GM21423 (cell line): ENCODE measurements at regions not wholly inside any gene's neighbourhood (a gene's known extent, or its start where the extent isn't known, plus 50 kb on each side); places are given as distances from the start of the nearest gene placed in this dataset.
"Not testable (repeated sequence)": the region's sequence is repeated elsewhere in the genome, so short reads cannot be mapped to it uniquely, and the experiment has no call there.

Experiments used
- ATAC-seq: cut with Tn5 transposase; IDR thresholded peaks from one replicate; pipeline ENCODE4 v1.9.1; 2021; ENCODE audit warnings: mild to moderate bottlenecking, moderate library complexity; ENCODE audit not compliant: unreplicated experiment

DNA sequence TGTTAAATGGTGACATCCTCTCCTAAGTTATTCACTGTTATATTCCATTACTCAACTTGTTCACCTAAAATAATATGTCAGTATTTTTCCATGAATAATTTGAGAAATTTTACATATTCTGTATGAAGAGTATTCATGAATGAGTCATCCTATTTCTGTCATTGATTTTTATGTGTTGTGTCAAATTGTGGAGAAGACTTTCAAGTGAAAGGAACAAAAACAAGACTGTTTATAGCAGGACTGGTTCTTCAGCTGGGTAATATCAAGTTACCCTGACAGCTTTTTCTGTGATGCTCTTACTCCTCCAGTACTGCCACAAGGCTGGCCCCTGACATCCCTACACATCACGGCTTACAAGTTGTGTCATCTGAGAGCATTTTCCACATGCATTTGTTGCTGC is 847.7 kb downstream of the NCAM2 start:
- no peak for ATAC-seq

GRCh38 chr21:21851205-21851604 is 853.0 kb downstream of the NCAM2 start:
- ATAC-seq: no peak

DNA sequence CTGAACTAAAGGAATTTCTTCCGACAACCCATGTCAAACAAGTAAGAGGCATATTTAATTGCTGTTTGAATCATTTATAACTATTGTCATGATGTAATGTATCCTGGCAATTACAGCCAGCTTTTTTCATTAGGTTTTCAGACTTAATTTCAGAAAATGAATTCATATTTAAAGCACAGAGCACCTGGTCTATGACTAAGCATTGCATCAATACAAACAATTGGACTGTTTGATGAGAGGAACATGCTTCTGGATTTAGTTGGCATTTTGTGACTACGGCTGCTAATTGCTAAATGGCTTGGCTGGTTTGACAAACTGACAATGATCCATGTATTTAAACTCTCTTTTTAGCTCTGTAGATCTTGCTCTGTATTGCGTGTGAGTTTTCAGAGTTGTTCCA is 853.4 kb downstream of the NCAM2 start:
- ATAC-seq: no peak

DNA sequence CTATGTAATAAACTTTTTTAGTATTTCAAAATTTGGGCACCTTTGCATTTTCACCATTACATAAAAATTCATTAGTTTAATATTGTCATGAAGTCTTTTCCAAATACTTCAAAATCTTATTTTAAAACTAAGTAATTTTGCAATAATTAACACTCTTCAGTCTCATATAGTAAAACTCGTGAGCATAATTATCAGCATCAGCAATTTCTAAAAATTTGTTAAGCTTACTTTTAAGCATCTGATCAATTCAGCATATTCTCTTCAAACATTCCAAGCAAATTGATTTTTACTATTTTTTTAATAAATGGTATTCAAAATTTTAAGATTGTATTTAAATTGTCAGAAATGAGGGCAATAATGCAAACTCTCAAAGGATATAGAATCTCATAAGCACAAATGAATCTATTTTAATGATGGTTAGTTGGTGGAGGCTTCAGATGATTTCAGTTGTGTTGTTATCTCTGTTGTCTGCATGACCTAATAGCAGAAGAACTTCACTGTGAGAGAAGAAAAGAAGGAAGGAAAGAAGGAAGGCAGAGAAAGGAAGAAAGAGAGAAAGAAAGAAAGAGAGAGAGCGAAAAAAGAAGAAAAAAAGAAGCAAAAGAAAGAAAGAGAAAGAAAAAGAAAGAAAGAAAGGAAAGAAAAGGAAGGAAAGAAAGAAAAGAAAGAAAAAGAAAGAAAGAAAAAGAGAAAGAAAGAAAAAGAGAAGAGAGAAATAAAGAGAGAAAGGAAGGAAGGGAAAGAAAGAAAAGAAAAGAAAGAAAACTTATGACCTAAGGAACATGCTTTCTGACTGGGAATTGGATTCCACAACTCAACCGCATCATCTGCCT is 860.5 kb downstream of the NCAM2 start:
- ATAC-seq: no peak

- no peak for ATAC-seq
Observed at GRCh38 chr21:21860888-21861287, 862.7 kb downstream of the NCAM2 start.

DNA sequence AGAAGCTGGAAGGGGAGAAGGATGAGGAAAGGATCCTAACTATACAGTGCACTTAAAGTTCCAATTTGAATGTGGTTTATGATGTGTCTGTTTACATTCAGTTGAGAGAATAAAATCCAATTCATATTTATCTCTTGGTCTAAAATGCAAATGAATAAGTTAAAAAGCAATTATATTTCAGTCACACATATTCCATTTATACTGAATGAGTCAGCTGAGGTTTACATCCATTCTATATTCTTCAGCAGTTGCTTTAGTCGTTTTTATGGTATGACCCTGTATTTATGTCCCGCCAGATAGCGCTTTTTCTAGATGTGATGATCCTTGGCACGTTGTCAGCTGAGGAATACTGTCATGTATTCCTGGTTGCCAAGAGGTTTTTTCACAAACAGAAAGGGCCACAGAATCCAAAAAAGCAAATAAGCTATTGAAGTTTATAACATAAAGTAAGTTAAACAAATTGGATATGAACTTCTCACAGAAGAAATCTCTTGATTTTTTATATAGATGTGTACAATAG is 866.2 kb downstream of the NCAM2 start:
- no peak for ATAC-seq

- no peak for ATAC-seq
Observed at GRCh38 chr21:21897275-21897883, 899.2 kb downstream of the NCAM2 start.

GRCh38 chr21:21898801-21899200 is 900.6 kb downstream of the NCAM2 start:
- no peak for ATAC-seq

GRCh38 chr21:21902416-21902815 is 904.2 kb downstream of the NCAM2 start:
- not testable (repeated sequence) for ATAC-seq

GRCh38 chr21:21907271-21907670 is 909.1 kb downstream of the NCAM2 start:
- no peak for ATAC-seq

GRCh38 chr21:21915816-21916215 is 917.6 kb downstream of the NCAM2 start:
- no peak for ATAC-seq

GRCh38 chr21:21921410-21922232 is 923.4 kb downstream of the NCAM2 start:
- no peak for ATAC-seq

DNA sequence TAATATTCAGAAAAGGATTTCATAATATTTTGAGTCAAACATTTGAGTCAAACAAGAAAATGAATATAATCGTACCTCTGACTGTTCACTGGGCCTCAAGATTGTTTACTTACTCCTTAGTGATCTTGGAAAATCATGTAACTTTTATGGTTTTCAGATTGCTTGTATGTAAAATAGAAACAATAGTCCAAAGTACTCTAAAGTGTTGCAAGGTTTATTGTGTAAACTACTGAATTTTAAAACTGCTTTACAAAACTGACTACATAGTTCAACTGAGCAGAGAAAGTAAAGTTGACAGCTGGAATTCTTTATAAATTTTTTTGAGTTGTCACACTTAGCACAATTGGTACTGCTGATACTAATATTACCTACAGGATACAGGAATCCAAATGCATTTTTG is 931.0 kb downstream of the NCAM2 start:
- ATAC-seq: no peak

DNA sequence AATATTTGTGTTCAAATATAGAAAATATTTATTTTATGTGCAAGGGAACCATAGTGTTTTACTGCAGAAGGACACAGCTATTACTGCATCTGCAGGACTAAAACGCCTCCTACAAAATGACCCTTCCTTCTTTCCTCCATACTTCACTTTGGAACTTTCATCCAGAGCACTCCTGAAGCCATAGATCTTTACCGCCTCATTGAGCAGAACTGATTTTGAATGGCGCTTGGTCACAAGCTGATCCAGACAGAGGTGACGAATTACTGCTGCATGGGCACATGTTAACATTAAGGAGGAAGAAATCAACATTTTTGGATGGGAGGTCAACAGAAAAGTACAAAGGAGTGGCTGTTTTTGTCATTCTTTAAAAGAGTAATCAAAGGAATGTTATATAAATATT is 931.6 kb downstream of the NCAM2 start:
- no peak for ATAC-seq

GRCh38 chr21:21952566-21952965 is 954.4 kb downstream of the NCAM2 start:
- no peak for ATAC-seq

DNA sequence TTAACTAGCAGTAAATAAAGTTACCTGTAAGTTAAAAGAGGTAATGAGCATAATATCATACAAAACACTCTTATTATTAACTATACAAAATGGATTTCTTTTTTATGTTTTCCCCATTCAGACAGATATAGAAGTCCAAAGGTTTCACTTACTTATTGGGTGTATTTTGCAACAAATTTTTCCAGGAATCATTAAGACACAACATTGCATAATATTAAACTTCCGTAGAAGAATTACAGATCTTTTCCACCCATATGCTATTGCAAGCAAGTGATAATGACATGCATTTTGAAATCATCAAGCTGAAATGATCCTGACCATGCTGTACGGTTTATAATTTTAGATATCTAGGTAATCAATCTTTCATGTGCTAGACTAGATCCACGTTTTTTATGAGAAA is 957.0 kb downstream of the NCAM2 start:
- no peak for ATAC-seq

DNA sequence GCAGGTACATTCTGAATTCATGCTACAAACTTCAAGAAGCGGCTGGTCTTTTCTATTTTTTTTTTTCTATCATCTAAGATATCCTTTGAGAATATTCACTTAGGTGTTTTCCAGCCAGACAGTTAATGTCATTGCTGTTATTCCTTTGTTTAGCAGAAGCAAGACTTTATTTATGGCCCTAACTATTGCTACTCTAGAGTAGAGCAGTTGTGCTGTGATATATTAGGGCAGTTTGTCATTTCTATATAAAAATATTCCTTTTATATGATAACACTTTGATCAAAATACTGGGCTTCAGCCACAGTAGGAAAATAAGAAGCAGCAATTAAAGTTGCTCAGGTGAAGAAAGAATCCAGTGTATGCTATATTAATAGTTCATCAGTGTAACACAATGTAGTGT is 959.3 kb downstream of the NCAM2 start:
- no peak for ATAC-seq

GRCh38 chr21:21963911-21964310 is 965.7 kb downstream of the NCAM2 start:
- no peak for ATAC-seq

- ATAC-seq: no peak
Observed at GRCh38 chr21:21968810-21969209, 970.6 kb downstream of the NCAM2 start.

- ATAC-seq: no peak
Observed at GRCh38 chr21:21969211-21969610, 971.0 kb downstream of the NCAM2 start.

GRCh38 chr21:21971384-21971783 is 973.2 kb downstream of the NCAM2 start:
- no peak for ATAC-seq
